ENCODE measurements at regions not wholly inside any gene's neighbourhood (a gene's known extent, or its start where the extent isn't known, plus 50 kb on each side); places are given as distances from the start of the nearest gene placed in this dataset.

DNA sequence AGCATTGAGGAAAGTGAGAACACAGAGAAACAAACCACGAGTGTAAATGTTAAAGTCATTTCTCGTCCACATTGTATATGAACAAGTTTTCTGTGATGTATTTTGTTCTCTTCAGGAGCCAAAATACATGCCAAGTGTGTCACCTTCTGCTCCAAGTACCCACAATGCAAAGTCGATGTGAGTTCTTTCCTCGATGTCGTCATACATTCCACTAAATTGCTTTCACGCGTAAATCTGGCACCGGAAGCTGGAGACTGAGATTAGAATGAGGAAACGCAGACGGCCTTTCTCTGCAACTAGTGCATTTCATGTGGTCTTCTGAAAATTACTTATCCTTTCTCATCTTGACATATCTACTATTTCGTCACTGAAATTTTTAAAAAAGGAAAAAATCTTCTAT, 118.5 kb upstream of the SALL3 start:
- no peak for DNase-seq (ENCODE audit: low read depth, low spot score)
- WGBS (ENCODE audit: insufficient coverage, insufficient read length): no CpG with 5 or more reads among the region's 11 CpGs
- Histone ChIP-seq H3K4me3 (ENCODE audit: low read length) (no peak overlapping the region), H3K36me3 (ENCODE audit: control insufficient read depth, insufficient read depth, low read length) (no peaks in the 10 kb centered on the region), H3K27me3 (ENCODE audit: control insufficient read depth, insufficient read depth, low read length) (no peaks in the 10 kb centered on the region), H3K4me1 (ENCODE audit: control insufficient read depth, insufficient read depth, low read length) (no peaks in the 10 kb centered on the region), H3K9me3 (ENCODE audit: control insufficient read depth, insufficient read depth, low read length) (no peaks in the 10 kb centered on the region), H3K27ac (ENCODE audit: low read length) (no peak overlapping the region)

DNA sequence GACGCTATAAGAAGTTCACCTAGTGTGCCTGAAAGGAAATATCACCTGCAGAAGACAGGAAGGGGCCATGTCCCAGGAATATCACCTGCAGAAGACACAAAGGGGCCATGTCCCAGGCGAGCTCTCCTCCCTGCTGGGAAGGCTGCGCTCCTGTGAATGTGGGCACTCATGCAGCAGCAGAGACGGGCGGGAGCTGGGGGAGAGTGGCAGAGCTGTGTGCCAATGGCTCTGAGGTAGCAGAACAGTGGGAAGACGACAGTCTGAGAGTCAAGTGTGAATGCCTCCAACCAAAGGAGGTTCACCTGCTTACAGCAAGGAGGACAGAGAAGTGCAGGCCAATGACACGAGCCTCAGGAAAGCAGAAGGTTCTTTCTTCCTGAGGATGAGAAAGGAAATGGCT, 117.9 kb upstream of the SALL3 start:
- DNase-seq (ENCODE audit: low read depth, low spot score): no peak
- Histone ChIP-seq H3K4me3 (ENCODE audit: low read length) (no peak overlapping the region), H3K27me3 (ENCODE audit: control insufficient read depth, insufficient read depth, low read length) (no peaks in the 10 kb centered on the region), H3K4me1 (ENCODE audit: control insufficient read depth, insufficient read depth, low read length) (no peaks in the 10 kb centered on the region), H3K36me3 (ENCODE audit: control insufficient read depth, insufficient read depth, low read length) (no peaks in the 10 kb centered on the region), H3K9me3 (ENCODE audit: control insufficient read depth, insufficient read depth, low read length) (no peaks in the 10 kb centered on the region), H3K27ac (ENCODE audit: low read length) (no peak overlapping the region)
- WGBS (ENCODE audit: insufficient coverage, insufficient read length): no CpG with 5 or more reads among the region's 7 CpGs

DNA sequence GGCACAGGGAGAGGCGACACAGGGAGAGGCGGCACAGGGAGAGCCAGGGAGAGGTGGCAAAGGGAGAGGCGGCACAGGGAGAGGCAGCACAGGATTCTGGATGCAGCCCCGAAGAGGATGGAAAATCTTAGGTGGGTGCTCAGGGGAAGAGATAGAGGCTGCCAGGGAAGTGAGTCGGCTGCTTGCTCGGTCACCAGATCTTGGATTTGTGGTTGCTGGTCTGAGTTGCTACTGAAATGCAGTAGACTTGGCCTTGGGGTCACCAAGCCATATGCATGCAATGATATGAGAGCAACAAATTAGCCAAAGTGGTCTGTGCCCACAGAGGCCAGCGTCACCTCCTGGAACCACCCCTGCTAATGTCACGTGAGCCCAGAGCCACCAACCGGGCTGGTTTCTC, 117.2 kb upstream of the SALL3 start:
- WGBS (ENCODE audit: insufficient coverage, insufficient read length): no CpG with 5 or more reads among the region's 9 CpGs
- H3K27ac ChIP-seq (ENCODE audit: low read length): no peak overlapping the region
- no peaks in the 10 kb centered on the region for H3K9me3 ChIP-seq (ENCODE audit: control insufficient read depth, insufficient read depth, low read length)
- H3K36me3 ChIP-seq (ENCODE audit: control insufficient read depth, insufficient read depth, low read length): no peaks in the 10 kb centered on the region
- DNase-seq (ENCODE audit: low read depth, low spot score): no peak
- H3K27me3 ChIP-seq (ENCODE audit: control insufficient read depth, insufficient read depth, low read length): no peaks in the 10 kb centered on the region
- H3K4me3 ChIP-seq (ENCODE audit: low read length): no peak overlapping the region
- no peaks in the 10 kb centered on the region for H3K4me1 ChIP-seq (ENCODE audit: control insufficient read depth, insufficient read depth, low read length)

DNA sequence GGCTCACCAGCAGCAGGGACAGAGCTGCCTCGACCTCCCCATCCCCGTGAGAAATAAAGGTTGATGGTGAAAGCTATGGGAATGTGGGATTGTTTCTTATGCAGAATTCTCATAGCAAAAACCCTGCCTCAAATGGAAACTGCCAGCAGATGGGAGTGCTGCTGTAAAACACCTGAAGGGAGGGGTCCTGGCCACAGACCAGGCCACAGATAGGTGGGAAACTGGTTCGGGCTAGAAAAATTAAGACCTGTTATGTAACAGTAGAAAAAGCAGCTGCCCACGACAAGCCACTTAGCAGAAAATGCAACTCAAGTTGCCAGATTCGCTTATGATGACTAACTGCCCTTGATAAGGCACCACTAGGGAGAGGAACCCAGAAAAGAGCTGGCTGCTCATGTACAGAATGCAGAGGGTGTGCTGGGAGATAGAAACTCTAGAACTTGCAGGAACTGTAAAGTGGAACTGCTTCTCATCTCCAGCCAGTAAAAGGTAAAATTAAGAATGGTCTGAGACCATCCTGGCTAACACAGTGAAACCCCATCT, 114.5 kb upstream of the SALL3 start:
- WGBS (ENCODE audit: insufficient coverage, insufficient read length): no CpG with 5 or more reads among the region's 5 CpGs
- H3K36me3 ChIP-seq (ENCODE audit: control insufficient read depth, insufficient read depth, low read length): no peaks in the 10 kb centered on the region
- no peaks in the 10 kb centered on the region for H3K9me3 ChIP-seq (ENCODE audit: control insufficient read depth, insufficient read depth, low read length)
- H3K4me3 ChIP-seq (ENCODE audit: low read length): no peak overlapping the region
- no peak for DNase-seq (ENCODE audit: low read depth, low spot score)
- H3K27ac ChIP-seq (ENCODE audit: low read length): no peak overlapping the region
- no peaks in the 10 kb centered on the region for H3K4me1 ChIP-seq (ENCODE audit: control insufficient read depth, insufficient read depth, low read length)
- H3K27me3 ChIP-seq (ENCODE audit: control insufficient read depth, insufficient read depth, low read length): no peaks in the 10 kb centered on the region

DNA sequence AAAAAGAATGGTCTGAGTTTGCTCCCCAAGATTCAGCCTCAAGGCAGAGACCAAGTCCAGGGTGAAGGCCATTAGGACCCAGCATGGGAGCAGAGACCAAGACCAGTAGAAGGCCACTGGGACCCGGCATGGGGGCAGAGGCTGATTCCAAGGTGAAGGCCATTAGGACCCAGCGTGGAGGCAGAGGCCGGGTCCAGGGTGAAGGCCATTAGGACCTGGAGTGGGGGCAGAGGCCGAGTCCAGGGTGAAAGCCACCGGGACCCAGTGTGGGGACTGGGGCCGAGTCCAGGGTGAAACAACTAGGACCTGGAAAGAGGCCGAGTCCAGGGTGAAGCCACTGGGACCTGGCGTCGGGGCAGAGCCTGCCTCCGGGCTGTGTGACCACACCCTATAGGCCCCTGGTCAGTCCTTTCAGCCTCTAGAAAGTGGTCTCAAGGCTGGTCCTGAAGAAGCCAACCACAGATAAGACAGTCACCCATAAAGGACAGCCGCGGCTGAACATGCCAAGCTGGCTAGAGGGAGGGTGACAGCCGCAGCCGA, 113.8 kb upstream of the SALL3 start:
- Histone ChIP-seq H3K36me3 (ENCODE audit: control insufficient read depth, insufficient read depth, low read length) (no peaks in the 10 kb centered on the region), H3K9me3 (ENCODE audit: control insufficient read depth, insufficient read depth, low read length) (no peaks in the 10 kb centered on the region), H3K4me3 (ENCODE audit: low read length) (no peak overlapping the region), H3K27ac (ENCODE audit: low read length) (no peak overlapping the region), H3K4me1 (ENCODE audit: control insufficient read depth, insufficient read depth, low read length) (no peaks in the 10 kb centered on the region), H3K27me3 (ENCODE audit: control insufficient read depth, insufficient read depth, low read length) (no peaks in the 10 kb centered on the region)
- no CpG with 5 or more reads among the region's 14 CpGs for WGBS (ENCODE audit: insufficient coverage, insufficient read length)
- no peak for DNase-seq (ENCODE audit: low read depth, low spot score)

DNA sequence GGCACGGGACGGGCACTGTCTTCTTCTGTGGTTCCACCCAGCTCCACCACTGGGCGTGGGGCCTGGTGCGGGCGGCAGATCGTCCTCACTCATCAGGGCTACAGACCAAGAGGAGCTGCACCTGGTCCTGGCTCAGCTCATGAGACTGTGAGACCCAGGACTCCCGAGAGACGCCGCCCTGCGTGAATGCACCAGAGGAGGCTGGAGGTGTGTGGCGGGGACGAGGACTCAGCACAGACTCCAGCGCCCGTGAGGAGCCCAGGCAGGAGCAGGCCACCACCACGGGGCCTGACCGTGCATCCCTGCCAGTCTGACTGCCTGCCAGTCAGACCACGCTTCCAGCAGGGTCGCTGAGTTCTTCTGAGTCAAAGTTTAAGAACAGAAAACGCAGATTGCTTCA, 112.5 kb upstream of the SALL3 start:
- Histone ChIP-seq H3K4me1 (ENCODE audit: control insufficient read depth, insufficient read depth, low read length) (no peaks in the 10 kb centered on the region), H3K9me3 (ENCODE audit: control insufficient read depth, insufficient read depth, low read length) (no peaks in the 10 kb centered on the region), H3K27ac (ENCODE audit: low read length) (no peak overlapping the region), H3K36me3 (ENCODE audit: control insufficient read depth, insufficient read depth, low read length) (no peaks in the 10 kb centered on the region), H3K4me3 (ENCODE audit: low read length) (no peak overlapping the region), H3K27me3 (ENCODE audit: control insufficient read depth, insufficient read depth, low read length) (no peaks in the 10 kb centered on the region)
- DNase-seq (ENCODE audit: low read depth, low spot score): no peak
- WGBS (ENCODE audit: insufficient coverage, insufficient read length): no CpG with 5 or more reads among the region's 19 CpGs

DNA sequence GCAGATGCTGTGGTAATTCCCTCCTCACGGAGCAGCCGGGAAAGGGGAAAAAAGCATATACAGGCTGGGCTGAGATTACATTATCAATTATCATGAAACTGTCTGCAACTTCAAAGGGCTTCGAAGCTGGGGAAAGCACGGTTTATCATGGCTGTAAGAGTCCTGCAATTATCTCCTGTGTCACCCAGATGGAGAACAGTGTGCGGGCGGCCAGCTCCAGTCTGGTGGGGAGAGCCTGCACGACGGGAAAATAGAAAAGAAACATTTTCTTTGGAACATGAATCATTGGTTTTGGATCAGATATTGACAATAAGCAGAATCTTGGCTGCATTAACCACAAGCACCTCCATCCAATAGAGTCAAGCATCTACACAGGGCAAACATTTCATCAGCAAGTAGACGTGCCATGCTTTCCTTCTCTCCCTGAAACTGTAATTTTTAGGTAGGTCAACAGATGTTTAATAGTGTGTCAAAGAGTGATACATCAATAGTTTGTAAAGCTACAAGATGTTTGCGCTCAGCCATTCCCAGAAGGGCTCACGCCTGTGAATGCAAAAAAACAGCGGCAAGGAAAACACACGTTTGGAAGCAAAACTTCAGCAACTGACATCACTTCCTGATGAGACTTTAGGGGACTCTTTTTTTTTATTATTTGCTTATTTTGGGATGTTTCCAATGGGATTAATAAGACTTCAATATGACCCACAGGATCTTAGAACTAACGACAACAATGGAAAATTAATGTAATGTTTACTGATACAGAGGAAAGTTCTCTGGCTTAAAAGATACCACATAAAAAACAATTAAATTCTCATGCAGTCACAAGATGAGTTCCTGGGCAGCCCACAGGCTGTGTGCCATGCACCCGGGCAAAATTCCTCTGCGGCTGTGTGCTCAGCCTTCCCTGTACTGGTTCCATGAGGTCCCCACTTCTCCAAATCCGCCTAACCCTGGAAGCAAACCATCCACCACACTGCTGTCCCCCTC, 111.0 kb upstream of the SALL3 start:
- Histone ChIP-seq H3K27ac (ENCODE audit: low read length) (no peak overlapping the region), H3K4me3 (ENCODE audit: low read length) (no peak overlapping the region), H3K9me3 (ENCODE audit: control insufficient read depth, insufficient read depth, low read length) (no peaks in the 10 kb centered on the region), H3K4me1 (ENCODE audit: control insufficient read depth, insufficient read depth, low read length) (no peaks in the 10 kb centered on the region), H3K27me3 (ENCODE audit: control insufficient read depth, insufficient read depth, low read length) (no peaks in the 10 kb centered on the region), H3K36me3 (ENCODE audit: control insufficient read depth, insufficient read depth, low read length) (no peaks in the 10 kb centered on the region)
- WGBS (ENCODE audit: insufficient coverage, insufficient read length): no CpG with 5 or more reads among the region's 17 CpGs
- no peak for DNase-seq (ENCODE audit: low read depth, low spot score)

DNA sequence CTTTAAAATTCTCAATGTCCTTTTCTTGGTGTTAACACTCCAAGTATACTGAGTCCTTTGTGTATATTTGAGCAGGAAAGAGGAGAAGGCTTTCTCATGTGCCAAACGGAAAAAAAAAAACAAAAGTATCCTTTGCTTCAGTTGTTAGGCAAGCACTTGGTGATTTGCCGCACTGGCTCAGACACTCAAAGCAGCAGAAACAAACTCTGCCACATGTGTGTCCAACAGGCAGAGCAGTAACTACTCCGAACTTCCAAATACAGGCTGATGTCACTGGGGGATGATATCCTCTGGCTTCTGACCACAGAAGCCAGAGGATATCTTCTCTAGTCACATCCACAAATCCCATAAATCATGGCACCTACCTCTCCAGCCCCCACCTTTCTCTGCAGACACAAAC, 108.0 kb upstream of the SALL3 start:
- no CpG with 5 or more reads among the region's 3 CpGs for WGBS (ENCODE audit: insufficient coverage, insufficient read length)

DNA sequence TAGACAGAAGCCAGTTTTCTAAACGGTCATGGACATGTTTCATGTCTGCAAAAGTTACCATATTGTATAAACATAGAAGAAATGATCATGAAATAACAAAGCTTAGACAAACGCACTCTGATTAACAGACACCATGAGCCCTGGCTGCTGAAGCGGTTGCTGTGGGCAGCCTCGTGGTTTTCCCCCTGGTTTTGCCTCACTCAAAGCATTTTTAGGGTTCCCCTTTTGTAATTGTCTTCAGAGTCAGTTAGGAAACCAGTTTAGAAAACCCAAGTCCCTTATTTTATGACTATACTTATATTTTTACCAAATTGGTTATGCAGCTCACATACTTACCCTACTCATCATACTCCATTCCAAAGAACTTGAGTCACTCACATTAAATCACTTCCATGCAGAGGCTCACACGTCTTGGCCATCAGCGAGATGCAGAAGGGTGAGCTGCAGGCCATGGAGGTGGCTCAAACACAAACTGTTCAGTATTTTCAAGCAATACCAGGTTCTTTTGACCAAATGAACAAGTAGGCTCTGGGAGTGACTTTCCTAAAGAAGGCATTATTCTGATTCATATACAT, 105.6 kb upstream of the SALL3 start:
- no peaks in the 10 kb centered on the region for H3K27me3 ChIP-seq (ENCODE audit: control insufficient read depth, insufficient read depth, low read length)
- DNase-seq (ENCODE audit: low read depth, low spot score): no peak

More for the DNA sequence above, 108.0 kb upstream of the SALL3 start:
- Histone ChIP-seq H3K9me3 (ENCODE audit: control insufficient read depth, insufficient read depth, low read length) (no peaks in the 10 kb centered on the region), H3K4me3 (ENCODE audit: low read length) (no peak overlapping the region), H3K36me3 (ENCODE audit: control insufficient read depth, insufficient read depth, low read length) (no peaks in the 10 kb centered on the region), H3K27ac (ENCODE audit: low read length) (no peak overlapping the region), H3K27me3 (ENCODE audit: control insufficient read depth, insufficient read depth, low read length) (no peaks in the 10 kb centered on the region), H3K4me1 (ENCODE audit: control insufficient read depth, insufficient read depth, low read length) (0 out of 2 replicates have a peak, but pooled peaks cover 2% of the 10 kb centered on the region)
- DNase-seq (ENCODE audit: low read depth, low spot score): no peak

DNA sequence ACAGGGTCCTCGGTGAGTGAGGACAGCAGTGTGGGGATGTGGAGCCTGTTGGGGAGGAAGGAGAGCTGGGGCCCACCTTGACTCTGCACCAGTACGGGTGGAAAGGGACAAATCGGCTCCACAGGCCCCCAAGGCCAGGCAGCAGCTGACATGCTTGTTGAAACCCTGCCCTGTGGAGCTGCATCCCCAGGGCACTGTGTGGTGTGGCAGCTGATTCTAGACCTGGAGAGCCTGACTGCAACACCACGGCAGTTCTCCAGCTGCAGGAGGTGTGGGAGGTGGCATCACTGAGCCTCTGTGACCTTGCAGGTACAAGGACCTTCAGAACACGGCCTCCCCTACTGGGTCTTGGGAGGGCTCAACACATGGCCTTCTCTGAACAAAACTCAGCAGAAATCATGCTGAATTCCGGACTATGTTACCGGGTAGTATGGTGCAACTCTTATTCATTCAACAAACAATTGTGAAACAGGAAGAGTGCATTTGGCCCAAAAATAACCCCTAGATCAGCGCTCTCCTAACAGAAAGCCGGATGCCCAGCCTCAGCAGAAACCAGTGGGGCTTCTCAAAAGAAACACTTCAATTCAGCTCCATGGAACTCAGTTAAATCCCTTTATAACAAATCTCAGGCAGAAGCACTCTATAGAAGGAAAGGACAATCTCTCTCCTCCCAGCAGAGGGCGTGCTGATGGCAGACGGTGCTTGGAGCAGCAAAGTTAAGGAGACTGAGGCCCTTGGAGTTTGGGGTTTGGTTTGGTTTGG, 104.4 kb upstream of the SALL3 start:
- H3K4me3 ChIP-seq (ENCODE audit: low read length): no peak overlapping the region
- 0 out of 2 replicates have a peak, but pooled peaks cover 2% of the 10 kb centered on the region for H3K4me1 ChIP-seq (ENCODE audit: control insufficient read depth, insufficient read depth, low read length)
- H3K9me3 ChIP-seq (ENCODE audit: control insufficient read depth, insufficient read depth, low read length): no peaks in the 10 kb centered on the region
- no CpG with 5 or more reads among the region's 11 CpGs for WGBS (ENCODE audit: insufficient coverage, insufficient read length)
- no peaks in the 10 kb centered on the region for H3K27me3 ChIP-seq (ENCODE audit: control insufficient read depth, insufficient read depth, low read length)
- peak; percentile 29 for DNase-seq (ENCODE audit: low read depth, low spot score)
- no peaks in the 10 kb centered on the region for H3K36me3 ChIP-seq (ENCODE audit: control insufficient read depth, insufficient read depth, low read length)
- H3K27ac ChIP-seq (ENCODE audit: low read length): no peak overlapping the region

More for the DNA sequence above, 105.6 kb upstream of the SALL3 start:
- Histone ChIP-seq H3K27ac (ENCODE audit: low read length) (no peak overlapping the region), H3K9me3 (ENCODE audit: control insufficient read depth, insufficient read depth, low read length) (no peaks in the 10 kb centered on the region), H3K4me1 (ENCODE audit: control insufficient read depth, insufficient read depth, low read length) (0 out of 2 replicates have a peak, but pooled peaks cover 2% of the 10 kb centered on the region), H3K4me3 (ENCODE audit: low read length) (no peak overlapping the region), H3K36me3 (ENCODE audit: control insufficient read depth, insufficient read depth, low read length) (no peaks in the 10 kb centered on the region)
- no CpG with 5 or more reads among the region's 6 CpGs for WGBS (ENCODE audit: insufficient coverage, insufficient read length)
